Activated CD8-positive, alpha-beta memory T cell treated with anti-CD3 and anti-CD28 coated beads for 4 hours (primary cell): ENCODE measurements at regions not wholly inside any gene's neighbourhood (a gene's known extent, or its start where the extent isn't known, plus 50 kb on each side); places are given as distances from the start of the nearest gene placed in this dataset.
A peak's percentile ranks its signal among the peaks of the same experiment; 100 is the strongest.

Experiments
- DNase-seq, 2 donors: peaks; one replicate each; pipeline ENCODE4 v3.0.0-alpha.2; 2020; ENCODE audit warnings: low read depth in 2 of 2

GRCh38 chr15:38695249-38696108 lies 130.9 kb upstream of the RASGRP1 start:
- no peak for DNase-seq

- peak; percentile 35 to 62 for DNase-seq
These were observed 131.6 kb upstream of the RASGRP1 start for GRCh38 chr15:38696109-38696727.

GRCh38 chr15:38696790-38697495 lies 132.3 kb upstream of the RASGRP1 start:
- DNase-seq = no peak

- no peak for DNase-seq
These were observed 133.6 kb upstream of the RASGRP1 start for GRCh38 chr15:38698254-38698653.

- peak; percentile 47 to 56 for DNase-seq
These were observed 135.1 kb upstream of the RASGRP1 start for GRCh38 chr15:38699633-38700230.

- DNase-seq = no peak
These were observed 136.5 kb upstream of the RASGRP1 start for GRCh38 chr15:38701149-38701548.

GRCh38 chr15:38702178-38702912 lies 137.7 kb upstream of the RASGRP1 start:
- DNase-seq = no peak

GRCh38 chr15:38705436-38706219 lies 141.0 kb upstream of the RASGRP1 start:
- DNase-seq = no peak

GRCh38 chr15:38706956-38707355 lies 142.3 kb upstream of the RASGRP1 start:
- DNase-seq = no peak

GRCh38 chr15:38707802-38708671 lies 143.4 kb upstream of the RASGRP1 start:
- DNase-seq = no peak

- DNase-seq = no peak
These were observed 144.1 kb upstream of the RASGRP1 start for GRCh38 chr15:38708672-38709180.

- no peak for DNase-seq
These were observed 144.6 kb upstream of the RASGRP1 start for GRCh38 chr15:38709196-38709595.

GRCh38 chr15:38714309-38715072 lies 149.9 kb upstream of the RASGRP1 start:
- no peak for DNase-seq

GRCh38 chr15:38720893-38721567 lies 156.4 kb upstream of the RASGRP1 start:
- DNase-seq = no peak

- no peak for DNase-seq
These were observed 156.9 kb upstream of the RASGRP1 start for GRCh38 chr15:38721568-38721945.

- no peak for DNase-seq
These were observed 157.6 kb upstream of the RASGRP1 start for GRCh38 chr15:38722236-38722635.

GRCh38 chr15:38724827-38725226 lies 160.2 kb upstream of the RASGRP1 start:
- no peak for DNase-seq

GRCh38 chr15:38726187-38726586 lies 161.6 kb upstream of the RASGRP1 start:
- no peak for DNase-seq
